DOHH2 (cell line): ENCODE measurements at regions not wholly inside any gene's neighbourhood (a gene's known extent, or its start where the extent isn't known, plus 50 kb on each side); places are given as distances from the start of the nearest gene placed in this dataset.

Experiments used
- H3F3A ChIP-seq: fragments of 200-600 bp; sonication (generic), shearing (Covaris generic); 2 replicates; pipeline ENCODE4 v1.6.0; 2016; ENCODE audit warnings: antibody characterized with exemption, mild to moderate bottlenecking; ENCODE audit not compliant: control insufficient read depth, insufficient read depth
- H3K27ac ChIP-seq: fragments of 200-600 bp; sonication (generic); 2 replicates; pipeline ENCODE4 v1.5.1; 2014; ENCODE audit warnings: low read depth, mild to moderate bottlenecking, low read length, moderate library complexity
- H3K27me3 ChIP-seq: fragments of 200-600 bp; sonication (generic); 2 replicates; pipeline ENCODE4 v1.6.1; 2014; ENCODE audit warnings: mild to moderate bottlenecking, low read length, mixed read lengths; ENCODE audit not compliant: control insufficient read depth
- H3K36me3 ChIP-seq: fragments of 200-600 bp; sonication (generic); 2 replicates; pipeline ENCODE4 v1.6.1; 2014; ENCODE audit warnings: mild to moderate bottlenecking, low read length, moderate library complexity, mixed read lengths; ENCODE audit not compliant: control insufficient read depth
- H3K4me1 ChIP-seq: fragments of 200-600 bp; sonication (generic); 2 replicates; pipeline ENCODE4 v1.6.1; 2014; ENCODE audit warnings: mild to moderate bottlenecking, low read length, mixed read lengths; ENCODE audit not compliant: control insufficient read depth
- H3K4me2 ChIP-seq: fragments of 200-600 bp; sonication (generic); 2 replicates; pipeline ENCODE4 v1.6.0; 2014; ENCODE audit warnings: mild to moderate bottlenecking, low read length, moderate library complexity
- H3K4me3 ChIP-seq: fragments of 200-600 bp; sonication (generic); 2 replicates; pipeline ENCODE4 v1.5.1; 2014; ENCODE audit warnings: mild to moderate bottlenecking, low read length, mixed read lengths
- H3K79me2 ChIP-seq: fragments of 200-600 bp; sonication (generic); 2 replicates; pipeline ENCODE4 v1.6.1; 2014; ENCODE audit warnings: mild to moderate bottlenecking, low read length, mixed read lengths; ENCODE audit not compliant: control insufficient read depth
- H3K9me2 ChIP-seq: fragments of 200-600 bp; sonication (generic); replicated peaks from 2 replicates; pipeline ENCODE4 v1.6.1; 2014; ENCODE audit warnings: mild to moderate bottlenecking, low read length, mixed read lengths; ENCODE audit not compliant: control insufficient read depth
- H3K9me3 ChIP-seq: fragments of 200-600 bp; sonication (generic); 2 replicates; pipeline ENCODE4 v1.6.1; 2014; ENCODE audit warnings: antibody characterized with exemption, low read length, mixed read lengths; ENCODE audit not compliant: control insufficient read depth, insufficient read depth
- H4K20me1 ChIP-seq: fragments of 200-600 bp; sonication (generic); 2 replicates; pipeline ENCODE4 v1.6.0; 2014; ENCODE audit warnings: low read depth, mild to moderate bottlenecking, antibody characterized with exemption, low read length, moderate library complexity; ENCODE audit not compliant: control insufficient read depth, insufficient read depth
- EZH2phosphoT487 ChIP-seq: fragments of 200-600 bp; sonication (generic); IDR thresholded peaks from 2 replicates; pipeline ENCODE4 v1.6.1; 2017; ENCODE audit warnings: borderline replicate concordance, mild to moderate bottlenecking, antibody characterized with exemption, low read length, moderate library complexity, mixed read lengths
- TF ChIP-seq, protein P1 (sequence below): fragments of 200-600 bp; sonication (generic); IDR thresholded peaks from one replicate; pipeline ENCODE4 v1.5.1; 2014; ENCODE audit warnings: antibody characterized with exemption, mild to moderate bottlenecking, low read depth, low read length; ENCODE audit not compliant: poor library complexity, severe bottlenecking

DNA sequence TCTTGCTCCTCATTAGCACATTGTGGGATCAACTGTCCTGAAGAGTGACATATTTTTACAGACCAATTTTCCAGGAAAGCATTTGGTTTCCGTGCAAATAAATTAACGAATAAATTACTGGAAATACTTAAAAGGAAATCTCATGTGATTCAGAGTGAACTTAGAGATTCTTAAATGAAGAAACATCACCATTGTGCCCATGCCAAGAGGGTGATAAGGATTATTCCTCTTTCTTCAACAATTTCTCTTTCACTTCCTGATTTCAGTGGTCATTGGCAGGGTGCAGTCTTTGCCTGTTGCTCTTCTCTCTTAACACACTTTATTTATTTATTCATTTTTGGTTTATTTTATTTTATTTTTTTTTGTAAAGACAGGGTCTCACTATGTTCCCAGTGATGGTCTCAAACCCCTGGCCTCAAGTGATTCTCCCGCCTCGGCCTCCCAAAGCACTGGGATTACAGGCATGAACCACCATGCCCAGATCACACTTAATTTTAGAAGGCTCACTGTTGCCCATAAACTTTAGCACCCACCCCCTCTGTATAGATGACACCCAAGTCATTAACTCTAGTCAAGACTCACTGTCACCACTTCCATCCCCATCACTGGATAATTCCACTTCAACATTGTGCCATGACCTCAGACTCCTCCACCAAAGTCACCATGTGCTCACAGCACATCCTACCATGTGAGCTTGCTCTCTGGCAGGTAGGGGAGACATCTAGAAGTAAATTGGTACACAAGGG lies 92.6 kb upstream of the CERS6 start:
- TF ChIP-seq EZH2phosphoT487: no peak
- no peaks in the 10 kb centered on the region for H3K9me3 ChIP-seq
- H3K9me2 ChIP-seq: no peaks in the 10 kb centered on the region
- no peaks in the 10 kb centered on the region for H4K20me1 ChIP-seq
- no peak overlapping the region for H3K4me2 ChIP-seq
- no peak overlapping the region for H3K4me3 ChIP-seq
- no peaks in the 10 kb centered on the region for H3K27me3 ChIP-seq
- H3F3A ChIP-seq: no peaks in the 10 kb centered on the region
- no peaks in the 10 kb centered on the region for H3K36me3 ChIP-seq
- H3K79me2 ChIP-seq: no peaks in the 10 kb centered on the region
- no peak overlapping the region for H3K27ac ChIP-seq
- H3K4me1 ChIP-seq: no peaks in the 10 kb centered on the region

DNA sequence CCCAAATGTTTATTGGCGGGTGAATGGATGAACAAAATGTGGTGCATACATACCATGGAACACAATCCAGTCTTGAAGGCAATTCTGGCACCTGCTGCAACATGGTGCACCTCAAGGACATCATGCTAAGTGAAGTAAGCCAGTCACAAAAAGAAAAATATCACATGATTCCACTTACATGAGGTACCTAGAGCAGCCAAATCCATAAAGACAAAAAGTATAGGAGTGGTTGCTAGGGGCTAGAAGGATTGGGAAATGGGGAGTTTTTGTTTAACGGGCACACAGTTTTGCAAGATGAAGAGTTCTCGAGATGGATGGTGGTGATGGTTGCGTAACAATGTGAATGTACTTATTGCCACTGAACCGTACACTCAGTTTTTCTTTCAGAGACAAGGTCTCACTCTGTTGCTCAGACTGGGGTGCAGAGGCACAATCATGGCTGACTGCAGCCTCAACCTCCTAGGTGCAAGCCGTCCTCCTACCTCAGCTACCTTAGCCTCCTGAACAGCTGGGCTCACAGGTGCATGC lies 90.9 kb upstream of the CERS6 start:
- no peaks in the 10 kb centered on the region for H4K20me1 ChIP-seq
- H3K9me3 ChIP-seq: no peaks in the 10 kb centered on the region
- H3K4me3 ChIP-seq: no peak overlapping the region
- H3K27me3 ChIP-seq: no peaks in the 10 kb centered on the region
- no peak overlapping the region for H3K4me2 ChIP-seq
- no peak overlapping the region for H3K27ac ChIP-seq
- no peaks in the 10 kb centered on the region for H3K4me1 ChIP-seq
- no peak for TF ChIP-seq EZH2phosphoT487
- TF ChIP-seq, protein P1, sequence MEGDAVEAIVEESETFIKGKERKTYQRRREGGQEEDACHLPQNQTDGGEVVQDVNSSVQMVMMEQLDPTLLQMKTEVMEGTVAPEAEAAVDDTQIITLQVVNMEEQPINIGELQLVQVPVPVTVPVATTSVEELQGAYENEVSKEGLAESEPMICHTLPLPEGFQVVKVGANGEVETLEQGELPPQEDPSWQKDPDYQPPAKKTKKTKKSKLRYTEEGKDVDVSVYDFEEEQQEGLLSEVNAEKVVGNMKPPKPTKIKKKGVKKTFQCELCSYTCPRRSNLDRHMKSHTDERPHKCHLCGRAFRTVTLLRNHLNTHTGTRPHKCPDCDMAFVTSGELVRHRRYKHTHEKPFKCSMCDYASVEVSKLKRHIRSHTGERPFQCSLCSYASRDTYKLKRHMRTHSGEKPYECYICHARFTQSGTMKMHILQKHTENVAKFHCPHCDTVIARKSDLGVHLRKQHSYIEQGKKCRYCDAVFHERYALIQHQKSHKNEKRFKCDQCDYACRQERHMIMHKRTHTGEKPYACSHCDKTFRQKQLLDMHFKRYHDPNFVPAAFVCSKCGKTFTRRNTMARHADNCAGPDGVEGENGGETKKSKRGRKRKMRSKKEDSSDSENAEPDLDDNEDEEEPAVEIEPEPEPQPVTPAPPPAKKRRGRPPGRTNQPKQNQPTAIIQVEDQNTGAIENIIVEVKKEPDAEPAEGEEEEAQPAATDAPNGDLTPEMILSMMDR: no peak
- H3K79me2 ChIP-seq: no peaks in the 10 kb centered on the region
- no peaks in the 10 kb centered on the region for H3K36me3 ChIP-seq
- H3F3A ChIP-seq: no peaks in the 10 kb centered on the region
- no peaks in the 10 kb centered on the region for H3K9me2 ChIP-seq

DNA sequence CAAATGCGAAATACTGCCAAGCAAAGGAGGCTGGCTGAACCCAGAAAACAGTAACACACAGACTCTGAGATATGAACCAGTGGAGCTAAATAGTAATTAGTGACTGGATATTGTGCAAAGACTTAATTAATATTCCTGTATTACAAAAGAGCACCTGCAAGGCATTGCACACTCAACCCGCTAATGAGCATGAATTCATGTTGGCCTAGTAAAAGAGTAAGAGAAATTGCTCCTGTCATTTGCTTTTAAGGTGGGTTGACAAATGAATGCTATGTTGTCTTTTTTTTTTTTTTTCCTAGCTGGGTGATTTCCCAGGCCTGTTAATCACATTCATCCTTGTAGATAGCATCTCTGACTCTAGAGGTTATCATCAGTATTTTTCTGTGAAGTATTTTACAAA lies 87.0 kb upstream of the CERS6 start:
- Histone ChIP-seq H3K79me2 (no peaks in the 10 kb centered on the region), H3K4me1 (no peaks in the 10 kb centered on the region), H3K27me3 (no peaks in the 10 kb centered on the region), H3K9me3 (no peaks in the 10 kb centered on the region), H3K36me3 (no peaks in the 10 kb centered on the region), H3K27ac (no peak overlapping the region), H3K4me2 (no peak overlapping the region), H3F3A (no peaks in the 10 kb centered on the region), H4K20me1 (no peaks in the 10 kb centered on the region), H3K9me2 (no peaks in the 10 kb centered on the region), H3K4me3 (no peak overlapping the region)
- TF ChIP-seq, protein P1: no peak
- no peak for TF ChIP-seq EZH2phosphoT487

DNA sequence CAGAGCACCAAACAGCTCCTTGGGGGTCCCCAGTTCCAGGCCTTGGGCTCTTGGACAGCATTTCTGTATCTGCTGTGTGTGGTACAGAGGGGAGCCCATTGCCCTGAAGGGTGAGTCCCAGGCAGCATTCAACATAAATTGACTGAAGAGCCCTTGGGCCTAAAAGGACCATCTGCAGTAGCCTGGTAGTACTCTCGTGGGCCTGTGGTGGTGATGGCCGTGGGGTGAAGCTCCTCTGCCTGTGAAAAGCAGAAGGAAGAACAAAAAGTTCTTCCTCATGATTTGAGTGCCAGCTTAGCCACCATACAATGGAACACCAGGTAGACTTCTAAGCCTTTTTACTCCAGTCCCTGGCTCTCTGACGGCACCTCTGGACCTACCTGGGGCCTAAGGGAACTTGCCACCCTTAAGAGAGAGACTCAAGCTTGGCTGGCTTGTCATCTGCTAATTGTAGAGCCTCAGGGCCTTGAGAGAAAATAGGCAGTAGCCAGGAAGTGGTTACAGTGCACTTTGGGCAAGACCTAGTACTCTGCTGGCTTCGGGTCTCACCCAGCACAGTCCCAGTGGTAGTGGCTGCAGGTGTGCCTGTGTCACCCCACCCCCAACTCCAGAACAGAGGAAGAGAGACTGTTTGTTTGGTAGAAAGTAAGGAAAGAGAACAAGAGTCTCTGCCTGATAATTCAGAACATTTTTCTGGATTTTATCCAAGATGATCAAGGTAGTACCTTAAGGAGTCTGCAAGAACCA lies 84.6 kb upstream of the CERS6 start:
- Histone ChIP-seq H3K36me3 (no peaks in the 10 kb centered on the region), H3K4me2 (no peak overlapping the region), H3K27me3 (no peaks in the 10 kb centered on the region), H3K27ac (no peak overlapping the region), H3K4me3 (no peak overlapping the region), H3K9me2 (no peaks in the 10 kb centered on the region), H3K9me3 (no peaks in the 10 kb centered on the region), H3K79me2 (no peaks in the 10 kb centered on the region), H3F3A (no peaks in the 10 kb centered on the region), H4K20me1 (no peaks in the 10 kb centered on the region), H3K4me1 (no peaks in the 10 kb centered on the region)
- TF ChIP-seq, protein P1: no peak
- no peak for TF ChIP-seq EZH2phosphoT487
